CD8-positive, alpha-beta memory T cell (primary cell): ENCODE measurements at regions not wholly inside any gene's neighbourhood (a gene's known extent, or its start where the extent isn't known, plus 50 kb on each side); places are given as distances from the start of the nearest gene placed in this dataset.

Experiments
- CTCF ChIA-PET: fragments of 350-600 bp; sonication (Branson Sonifier 250); formaldehyde crosslinking; loops from one replicate; lab custom pipeline; 2021; ENCODE audit warnings: antibody characterized with exemption; lab: Charles Lee
- POLR2A ChIA-PET: fragments of 350-600 bp; sonication (Branson Sonifier 250); formaldehyde crosslinking; loops from one replicate; lab custom pipeline; 2021; ENCODE audit warnings: antibody characterized with exemption; lab: Charles Lee
- DNase-seq, 5 donors: peaks; one replicate each; pipeline versions ENCODE4 v3.0.0 to v3.0.0-alpha.2; 2020 to 2022; ENCODE audit warnings: mixed read lengths in 1 of 5
- H3K27ac ChIP-seq: one replicate; pipeline ENCODE4 v1.7.0; 2013; ENCODE audit warnings: low read depth, mild to moderate bottlenecking, low read length, moderate library complexity
- H3K27me3 ChIP-seq: 2 replicates; pipeline ENCODE4 v1.7.0; 2013; ENCODE audit warnings: low read length, mild to moderate bottlenecking; ENCODE audit not compliant: insufficient read depth, poor library complexity, severe bottlenecking
- H3K36me3 ChIP-seq: 2 replicates; pipeline ENCODE4 v1.7.0; 2013; ENCODE audit warnings: mild to moderate bottlenecking, low read length, moderate library complexity; ENCODE audit not compliant: insufficient read depth
- H3K4me1 ChIP-seq: 2 replicates; pipeline ENCODE4 v1.7.0; 2013; ENCODE audit warnings: mild to moderate bottlenecking, low read length, moderate library complexity; ENCODE audit not compliant: insufficient read depth
- H3K4me3 ChIP-seq: 2 replicates; pipeline ENCODE4 v1.7.0; 2013; ENCODE audit warnings: mild to moderate bottlenecking, low read length
- H3K9me3 ChIP-seq: 2 replicates; pipeline ENCODE4 v1.7.0; 2013; ENCODE audit warnings: mild to moderate bottlenecking, low read length
- H3K27ac Mint-ChIP-seq, 8 donors: one replicate each; pipeline ENCODE4 v1.8.0; 2020 to 2021; ENCODE audit warnings: mixed read lengths in 8 of 8, mild to moderate bottlenecking in 6 of 8, inconsistent platforms in 3 of 8, moderate library complexity in 3 of 8
- H3K27me3 Mint-ChIP-seq, 2 donors: one replicate each; pipeline ENCODE4 v1.8.0; 2020 to 2021; ENCODE audit warnings: mixed read lengths in 2 of 2, mild to moderate bottlenecking in 1 of 2, moderate library complexity in 1 of 2
- H3K36me3 Mint-ChIP-seq, 3 donors: one replicate each; pipeline ENCODE4 v1.8.0; 2020 to 2021; ENCODE audit warnings: mixed read lengths in 3 of 3, inconsistent platforms in 1 of 3, mild to moderate bottlenecking in 1 of 3
- H3K4me1 Mint-ChIP-seq, 3 donors: one replicate each; pipeline ENCODE4 v1.8.0; 2020 to 2021; ENCODE audit warnings: mixed read lengths in 3 of 3, inconsistent platforms in 1 of 3, mild to moderate bottlenecking in 1 of 3
- H3K4me3 Mint-ChIP-seq, 7 donors: one replicate each; pipeline ENCODE4 v1.8.0; 2020 to 2021; ENCODE audit warnings: mixed read lengths in 7 of 7, mild to moderate bottlenecking in 6 of 7, moderate library complexity in 4 of 7, inconsistent platforms in 2 of 7
- H3K9me3 Mint-ChIP-seq, 5 donors: one replicate each; pipeline ENCODE4 v1.8.0; 2020 to 2022; ENCODE audit warnings: mixed read lengths in 5 of 5, mild to moderate bottlenecking in 3 of 5, moderate library complexity in 2 of 5, inconsistent platforms in 1 of 5

DNA sequence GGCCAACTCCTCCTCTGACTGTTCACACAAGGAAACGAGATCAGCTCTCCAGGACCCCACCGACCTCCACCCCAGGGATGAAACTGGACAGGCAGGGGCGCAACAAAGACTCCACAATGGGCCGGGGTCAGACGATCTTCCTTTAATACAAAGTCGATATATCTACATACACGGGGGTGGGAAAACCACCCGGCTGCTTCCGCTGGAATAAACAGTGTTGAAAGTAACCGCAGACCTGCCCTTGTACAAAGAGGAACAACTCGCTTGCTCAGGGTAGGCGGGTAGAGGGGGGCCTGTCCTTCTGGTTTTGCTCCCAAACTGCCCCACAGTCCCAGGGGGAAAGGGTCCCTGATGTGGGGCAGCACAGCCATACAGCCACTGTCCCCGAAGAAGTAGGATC lies 135.2 kb downstream of the PTPRS start:
- ChIA-PET POLR2A (no interaction called here), CTCF (no interaction called here)
- Mint-ChIP-seq H3K9me3 (peaks cover 10 to 35% (median 25%) of the 10 kb centered on the region in 5 donors), H3K27ac (peak overlapping the region in 1 of 8 donors; percentile 1), H3K27me3 (peaks cover 0 to 2% of the 10 kb centered on the region in 2 donors), H3K36me3 (peaks cover 0 to 11% (median 0%) of the 10 kb centered on the region in 3 donors), H3K4me3 (peak overlapping the region in 4 of 7 donors; percentile 22 to 41 (median 30)), H3K4me1 (peaks cover 0 to 6% (median 0%) of the 10 kb centered on the region in 3 donors)
- Histone ChIP-seq H3K27ac (no peak overlapping the region), H3K27me3 (no peaks in the 10 kb centered on the region), H3K4me1 (no peaks in the 10 kb centered on the region), H3K4me3 (no peak overlapping the region), H3K36me3 (no peaks in the 10 kb centered on the region), H3K9me3 (no peaks in the 10 kb centered on the region)
- peak in 1 of 5 donors; percentile 23 for DNase-seq

DNA sequence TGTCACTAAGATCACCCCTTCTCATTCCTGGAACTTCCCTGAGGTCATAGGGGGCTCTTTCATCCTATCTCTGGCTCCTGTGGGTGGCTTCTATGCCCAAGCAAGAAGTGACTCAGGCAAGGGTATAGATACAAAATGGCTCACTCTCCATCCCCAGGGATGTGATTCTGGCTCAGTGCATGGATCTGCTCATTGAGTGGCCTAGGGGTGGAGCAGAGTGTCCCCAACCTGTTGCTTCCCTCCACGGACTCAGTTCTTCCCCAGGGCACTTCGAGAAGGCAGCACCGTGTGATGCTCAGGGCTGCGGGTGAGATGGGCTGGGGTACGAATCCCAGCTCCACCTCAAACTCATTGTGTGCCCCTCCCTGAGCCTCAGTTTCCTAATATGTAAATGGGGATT lies 136.4 kb downstream of the PTPRS start:
- H3K27ac ChIP-seq, result no peak overlapping the region
- peaks cover 0 to 6% (median 0%) of the 10 kb centered on the region in 3 donors for H3K4me1 Mint-ChIP-seq
- H3K4me3 Mint-ChIP-seq, result no peak overlapping the region
- H3K27me3 ChIP-seq, result no peaks in the 10 kb centered on the region
- H3K27me3 Mint-ChIP-seq, result peaks cover 0 to 2% of the 10 kb centered on the region in 2 donors
- DNase-seq, result no peak
- H3K36me3 Mint-ChIP-seq, result peaks cover 0 to 11% (median 0%) of the 10 kb centered on the region in 3 donors
- no peaks in the 10 kb centered on the region for H3K9me3 ChIP-seq
- H3K4me3 ChIP-seq, result no peak overlapping the region
- H3K27ac Mint-ChIP-seq, result no peak overlapping the region
- peaks cover 10 to 41% (median 31%) of the 10 kb centered on the region in 5 donors for H3K9me3 Mint-ChIP-seq
- CTCF ChIA-PET, result no interaction called here
- POLR2A ChIA-PET, result no interaction called here
- H3K4me1 ChIP-seq, result no peaks in the 10 kb centered on the region
- no peaks in the 10 kb centered on the region for H3K36me3 ChIP-seq
